Tibial nerve (tissue), 4 donors: ENCODE measurements at regions not wholly inside any gene's neighbourhood (a gene's known extent, or its start where the extent isn't known, plus 50 kb on each side); places are given as distances from the start of the nearest gene placed in this dataset.

ENCODE experiments used
- CTCF ChIP-seq, 5 experiments: fragments of 200-600 bp in 3 of 5; fragments of 450-650 bp in 2 of 5; sonication (generic) in 3 of 5; IDR thresholded peaks; one replicate each; pipeline ENCODE4 v1.5.1; 2016 to 2019; ENCODE audit warnings: antibody characterized with exemption in 5 of 5, mild to moderate bottlenecking in 3 of 5, moderate library complexity in 2 of 5
- EP300 ChIP-seq, 2 donors: sonication (generic); formaldehyde crosslinking; IDR thresholded peaks; one replicate each; pipeline ENCODE4 v1.6.1; 2017; ENCODE audit warnings: antibody characterized with exemption in 2 of 2, mild to moderate bottlenecking in 1 of 2

GRCh38 chr5:31083364-31083763 lies 110.1 kb upstream of the CDH6 start:
- TF ChIP-seq CTCF (IDR thresholded peaks at IDR 0.05), result no peak
- TF ChIP-seq EP300 (IDR thresholded peaks at IDR 0.05), result no peak
